ENCODE measurements at regions not wholly inside any gene's neighbourhood (a gene's known extent, or its start where the extent isn't known, plus 50 kb on each side); places are given as distances from the start of the nearest gene placed in this dataset.

DNA sequence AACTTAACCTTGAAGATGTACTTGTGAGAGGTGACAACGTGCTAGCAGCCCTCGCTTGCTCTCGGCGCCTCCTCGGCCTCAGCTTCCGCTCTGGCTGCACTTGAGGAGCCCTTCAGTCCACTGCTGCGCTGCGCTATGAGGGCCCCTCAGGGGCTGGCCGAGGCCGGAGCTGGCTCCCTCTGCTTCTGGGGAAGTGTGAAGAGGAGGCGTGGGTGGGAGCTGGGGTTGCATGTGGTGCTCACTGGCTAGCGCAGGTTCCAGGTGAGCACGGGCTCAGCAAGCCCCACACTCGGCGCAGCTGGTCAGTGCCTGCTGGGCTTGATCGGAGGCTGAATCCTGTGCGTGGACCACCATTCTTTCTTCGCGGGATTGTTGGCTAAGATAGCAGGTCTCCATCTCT, 166.1 kb downstream of the MRPS30 start:
- H3K9me1 ChIP-seq (replicated peaks; ENCODE audit: control insufficient read depth, extremely low read depth, insufficient read depth, low read length): no peaks in the 10 kb centered on the region
- H3K27me3 ChIP-seq (ENCODE audit: control insufficient read depth in 2 of 2, insufficient read depth in 2 of 2, low read length in 2 of 2): no peaks in the 10 kb centered on the region
- H3K9ac ChIP-seq (replicated peaks; ENCODE audit: extremely low read depth, insufficient read depth, low read length): no peak overlapping the region
- no peak overlapping the region for H2AFZ ChIP-seq (ENCODE audit: low read depth, low read length)
- no peaks in the 10 kb centered on the region for H3K36me3 ChIP-seq (ENCODE audit: control insufficient read depth in 2 of 2, extremely low read depth in 1 of 2, insufficient read depth in 2 of 2, low read length in 2 of 2)
- H3K79me2 ChIP-seq (ENCODE audit: control insufficient read depth, insufficient read depth, low read length): no peaks in the 10 kb centered on the region
- no TSS peak for BruUV-seq (replicated peaks)
- intact Hi-C loops (cut with micrococcal nuclease) (no loop called here), dilution Hi-C loops (cut with MboI; ENCODE audit: extremely low pct_ligation_motif_present, low sequenced_read_pairs) (no loop called here)
- FAIRE-seq: no peak
- CTCF ChIA-PET: no interaction called here
- DNase-seq (ENCODE audit: low read depth, low spot score): no peak
- no peak overlapping the region for H3K4me2 ChIP-seq (ENCODE audit: insufficient read depth, low read length)
- H3K4me3 ChIP-seq (replicated peaks in 1 of 3; ENCODE audit: insufficient read depth in 1 of 3, low read depth in 1 of 3, low read length in 3 of 3): no peak overlapping the region
- POLR2A ChIA-PET: no interaction called here
- no peak overlapping the region for H3K27ac ChIP-seq (ENCODE audit: insufficient read depth, low read depth, low read length)
- TF ChIP-seq MAX (IDR thresholded peaks at IDR 0.05; ENCODE audit: insufficient read depth, insufficient read length): no peak
- TF ChIP-seq POLR2A (IDR thresholded peaks at IDR 0.05; ENCODE audit: low read depth, low read length): no peak
- TF ChIP-seq FOS (IDR thresholded peaks at IDR 0.05; ENCODE audit: borderline replicate concordance, insufficient read depth, low read length): no peak
- H4K20me1 ChIP-seq (replicated peaks; ENCODE audit: control insufficient read depth, extremely low read depth, insufficient read depth, low read length): no peaks in the 10 kb centered on the region
- H3K4me1 ChIP-seq (ENCODE audit: control insufficient read depth, extremely low read depth, insufficient read depth, low read length): no peaks in the 10 kb centered on the region
- H3K9me3 ChIP-seq (replicated peaks; ENCODE audit: control insufficient read depth, insufficient read depth, low read length): no peaks in the 10 kb centered on the region

DNA sequence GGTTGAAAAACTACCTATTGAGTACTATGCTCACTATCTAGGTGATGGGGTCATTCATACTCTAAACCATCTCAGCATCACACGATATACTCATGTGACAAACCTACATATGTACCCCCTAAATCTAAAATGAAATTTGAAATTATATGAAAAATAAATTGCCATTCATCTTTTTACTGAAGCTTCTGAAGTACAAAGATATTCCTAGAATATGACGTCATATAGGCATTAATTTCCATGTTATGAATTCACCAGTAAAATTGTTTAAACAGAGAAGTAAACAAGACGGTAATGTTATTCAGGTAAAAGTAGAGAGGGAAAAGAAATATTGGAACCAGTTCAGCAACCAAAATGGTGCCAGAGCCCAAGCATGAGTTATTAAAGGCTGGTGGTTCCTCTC, 173.0 kb downstream of the MRPS30 start:
- Histone ChIP-seq H3K27ac (ENCODE audit: insufficient read depth, low read depth, low read length) (no peak overlapping the region), H3K4me2 (ENCODE audit: insufficient read depth, low read length) (no peak overlapping the region), H3K4me3 (replicated peaks in 1 of 3; ENCODE audit: insufficient read depth in 1 of 3, low read depth in 1 of 3, low read length in 3 of 3) (no peak overlapping the region), H3K4me1 (ENCODE audit: control insufficient read depth, extremely low read depth, insufficient read depth, low read length) (no peaks in the 10 kb centered on the region), H4K20me1 (replicated peaks; ENCODE audit: control insufficient read depth, extremely low read depth, insufficient read depth, low read length) (no peaks in the 10 kb centered on the region), H3K27me3 (ENCODE audit: control insufficient read depth in 2 of 2, insufficient read depth in 2 of 2, low read length in 2 of 2) (no peaks in the 10 kb centered on the region), H3K36me3 (ENCODE audit: control insufficient read depth in 2 of 2, extremely low read depth in 1 of 2, insufficient read depth in 2 of 2, low read length in 2 of 2) (no peaks in the 10 kb centered on the region), H3K9ac (replicated peaks; ENCODE audit: extremely low read depth, insufficient read depth, low read length) (no peak overlapping the region), H3K9me1 (replicated peaks; ENCODE audit: control insufficient read depth, extremely low read depth, insufficient read depth, low read length) (no peaks in the 10 kb centered on the region), H2AFZ (ENCODE audit: low read depth, low read length) (no peak overlapping the region), H3K9me3 (replicated peaks; ENCODE audit: control insufficient read depth, insufficient read depth, low read length) (peaks cover 2% of the 10 kb centered on the region), H3K79me2 (ENCODE audit: control insufficient read depth, insufficient read depth, low read length) (no peaks in the 10 kb centered on the region)
- BruUV-seq (replicated peaks): no TSS peak
- intact Hi-C loops (cut with micrococcal nuclease): no loop called here
- DNase-seq (ENCODE audit: low read depth, low spot score): no peak
- no peak for TF ChIP-seq POLR2A (IDR thresholded peaks at IDR 0.05; ENCODE audit: low read depth, low read length)
- CTCF ChIA-PET: no interaction called here
- dilution Hi-C loops (cut with MboI; ENCODE audit: extremely low pct_ligation_motif_present, low sequenced_read_pairs): no loop called here
- FAIRE-seq: no peak
- POLR2A ChIA-PET: no interaction called here
